GM18907 (cell line): ENCODE measurements at regions not wholly inside any gene's neighbourhood (a gene's known extent, or its start where the extent isn't known, plus 50 kb on each side); places are given as distances from the start of the nearest gene placed in this dataset.
"Not testable (repeated sequence)": the region's sequence is repeated elsewhere in the genome, so short reads cannot be mapped to it uniquely, and the experiment has no call there.

Source experiments
- ATAC-seq: cut with Tn5 transposase; IDR thresholded peaks from one replicate; pipeline ENCODE4 v1.9.1; 2021; ENCODE audit warnings: mild to moderate bottlenecking, moderate library complexity; ENCODE audit not compliant: unreplicated experiment

GRCh38 chr18:43341014-43341413 is 63.7 kb upstream of the SYT4 start:
- ATAC-seq = no peak

GRCh38 chr18:43350176-43350575 is 72.9 kb upstream of the SYT4 start:
- no peak for ATAC-seq

- no peak for ATAC-seq
Measured at GRCh38 chr18:43364535-43364934, 87.2 kb upstream of the SYT4 start.

- ATAC-seq = no peak
Measured at GRCh38 chr18:43367895-43368294, 90.6 kb upstream of the SYT4 start.

GRCh38 chr18:43369311-43369710 is 92.0 kb upstream of the SYT4 start:
- not testable (repeated sequence) for ATAC-seq

GRCh38 chr18:43372773-43373172 is 95.5 kb upstream of the SYT4 start:
- ATAC-seq = no peak

- ATAC-seq = no peak
Measured at GRCh38 chr18:43380104-43380672, 102.9 kb upstream of the SYT4 start.

- no peak for ATAC-seq
Measured at GRCh38 chr18:43382641-43383403, 105.5 kb upstream of the SYT4 start.

- no peak for ATAC-seq
Measured at GRCh38 chr18:43389163-43389562, 111.9 kb upstream of the SYT4 start.

GRCh38 chr18:43392168-43392567 is 114.9 kb upstream of the SYT4 start:
- ATAC-seq = no peak

GRCh38 chr18:43393174-43393573 is 115.9 kb upstream of the SYT4 start:
- ATAC-seq = no peak

- ATAC-seq = no peak
Measured at GRCh38 chr18:43396266-43396665, 119.0 kb upstream of the SYT4 start.

- no peak for ATAC-seq
Measured at GRCh38 chr18:43398601-43399000, 121.3 kb upstream of the SYT4 start.

- no peak for ATAC-seq
Measured at GRCh38 chr18:43405097-43405496, 127.8 kb upstream of the SYT4 start.

- no peak for ATAC-seq
Measured at GRCh38 chr18:43414006-43414405, 136.7 kb upstream of the SYT4 start.

GRCh38 chr18:43420091-43420490 is 142.8 kb upstream of the SYT4 start:
- ATAC-seq = no peak

- no peak for ATAC-seq
Measured at GRCh38 chr18:43420950-43421349, 143.7 kb upstream of the SYT4 start.

- ATAC-seq = no peak
Measured at GRCh38 chr18:43422518-43422917, 145.2 kb upstream of the SYT4 start.

- no peak for ATAC-seq
Measured at GRCh38 chr18:43435851-43436250, 158.6 kb upstream of the SYT4 start.

- no peak for ATAC-seq
Measured at GRCh38 chr18:43442131-43442530, 164.8 kb upstream of the SYT4 start.

- ATAC-seq = no peak
Measured at GRCh38 chr18:43442571-43442970, 165.3 kb upstream of the SYT4 start.

- ATAC-seq = no peak
Measured at GRCh38 chr18:43465483-43465882, 188.2 kb upstream of the SYT4 start.

- ATAC-seq = no peak
Measured at GRCh38 chr18:43471873-43472272, 194.6 kb upstream of the SYT4 start.
